GM12878 (cell line): ENCODE measurements at regions not wholly inside any gene's neighbourhood (a gene's known extent, or its start where the extent isn't known, plus 50 kb on each side); places are given as distances from the start of the nearest gene placed in this dataset.

Source experiments
- ATAC-seq: fragments of 200-7000 bp; cut with Tn5 transposase; 3 replicates; pipeline ENCODE4 v1.9.1; 2020; ENCODE audit warnings: mild to moderate bottlenecking, moderate library complexity
- BruUV-seq: library from RNA; stranded (reverse); fragments of 400-500 nt; replicated peaks from 2 replicates; lab custom pipeline; 2021; lab: Mats Ljungman, UMichigan
- CTCF ChIA-PET: fragments of 300-600 bp; sonication (Branson Sonifier 250); formaldehyde crosslinking; extraction: SDS; loops from one replicate; lab custom pipeline; 2021; ENCODE audit warnings: inconsistent platforms; lab: Yijun Ruan, JAX
- POLR2A ChIA-PET: fragments of 350-600 bp; formaldehyde crosslinking; extraction: SDS; loops from one replicate; lab custom pipeline; 2021; ENCODE audit warnings: inconsistent platforms; lab: Charles Lee
- RAD21 ChIA-PET: fragments of 300-600 bp; sonication (Branson Sonifier 250); formaldehyde crosslinking; loops from one replicate; lab custom pipeline; 2023; ENCODE audit warnings: antibody characterized with exemption; ENCODE audit not compliant: unreplicated experiment; lab: Charles Lee
- SMC1A ChIA-PET: fragments of 300-600 bp; sonication (Branson Sonifier 250); formaldehyde crosslinking; loops from one replicate; lab custom pipeline; 2023; ENCODE audit not compliant: unreplicated experiment, uncharacterized antibody; lab: Charles Lee
- DNase-seq: peaks from one replicate; pipeline ENCODE4 v3.0.0-alpha.2; 2011; ENCODE audit warnings: low read depth, low spot score
- FAIRE-seq: peaks from 3 replicates; lab custom pipeline; 2011; peaks lifted over from hg19 to GRCh38; lab: Jason Lieb, UNC
- H2AFZ ChIP-seq: 2 replicates; pipeline ENCODE4 v1.6.0; 2011; ENCODE audit warnings: low read depth, low read length, control low read depth; ENCODE audit not compliant: control insufficient read depth
- H3K27ac ChIP-seq: 2 replicates; pipeline ENCODE4 v1.5.1; 2011; ENCODE audit warnings: control low read depth; ENCODE audit not compliant: control insufficient read depth, insufficient read depth
- H3K27me3 ChIP-seq, 2 experiments: replicated peaks in 1 of 2; 2 replicates each; pipeline versions ENCODE4 v1.6.0 to v1.6.1; 2011; ENCODE audit warnings: low read length in 1 of 2; ENCODE audit not compliant: control insufficient read depth in 2 of 2, insufficient read depth in 2 of 2
- H3K36me3 ChIP-seq, 2 experiments: 2 replicates each; pipeline ENCODE4 v1.5.1; 2011; ENCODE audit warnings: low read length in 1 of 2; ENCODE audit not compliant: control insufficient read depth in 2 of 2, insufficient read depth in 2 of 2
- H3K4me1 ChIP-seq: 2 replicates; pipeline ENCODE4 v1.6.1; 2011; ENCODE audit warnings: mild to moderate bottlenecking, low read length, moderate library complexity, mixed read lengths; ENCODE audit not compliant: control insufficient read depth, insufficient read depth
- H3K4me2 ChIP-seq: 2 replicates; pipeline ENCODE4 v1.6.0; 2011; ENCODE audit warnings: control low read depth; ENCODE audit not compliant: control insufficient read depth, insufficient read depth
- H3K4me3 ChIP-seq: fragments of 200-600 bp; sonication (generic); 2 replicates; pipeline ENCODE4 v1.5.1; 2016
- H3K79me2 ChIP-seq: 2 replicates; pipeline ENCODE4 v1.6.0; 2011; ENCODE audit warnings: low read length; ENCODE audit not compliant: control insufficient read depth, insufficient read depth
- H3K9ac ChIP-seq: 2 replicates; pipeline ENCODE4 v1.8.0; 2011; ENCODE audit warnings: low read length, control low read depth, mixed read lengths; ENCODE audit not compliant: control insufficient read depth, insufficient read depth
- H3K9me3 ChIP-seq: replicated peaks from 3 replicates; pipeline ENCODE4 v1.5.1; 2011; ENCODE audit warnings: mild to moderate bottlenecking, low read length; ENCODE audit not compliant: control insufficient read depth, insufficient read depth
- H4K20me1 ChIP-seq: 2 replicates; pipeline ENCODE4 v1.6.0; 2011; ENCODE audit not compliant: control insufficient read depth, insufficient read depth
- LARP7 ChIP-seq: fragments of 450-650 bp; IDR thresholded peaks from 2 replicates; pipeline ENCODE4 v1.6.1; 2017; ENCODE audit warnings: mild to moderate bottlenecking
- MTA3 ChIP-seq: IDR thresholded peaks from 2 replicates; pipeline ENCODE4 v1.6.1; 2012; ENCODE audit warnings: low read length, inconsistent platforms, borderline replicate concordance
- NR2C1 ChIP-seq: fragments of 450-650 bp; IDR thresholded peaks from 2 replicates; pipeline ENCODE4 v1.6.1; 2017; ENCODE audit warnings: antibody characterized with exemption, mild to moderate bottlenecking, moderate library complexity
- RAD51 ChIP-seq: fragments of 450-650 bp; IDR thresholded peaks from 2 replicates; pipeline ENCODE4 v1.6.1; 2016; ENCODE audit warnings: moderate library complexity, mild to moderate bottlenecking, inconsistent platforms
- RB1 ChIP-seq: fragments of 450-650 bp; formaldehyde crosslinking; IDR thresholded peaks from 2 replicates; pipeline ENCODE4 v1.6.1; 2017; ENCODE audit warnings: mild to moderate bottlenecking, borderline replicate concordance
- SIN3A ChIP-seq: IDR thresholded peaks from 2 replicates; pipeline ENCODE4 v1.6.1; 2012; ENCODE audit warnings: low read depth, low read length, improper control_type of control experiment
- SMAD5 ChIP-seq: IDR thresholded peaks from 2 replicates; pipeline ENCODE4 v1.6.1; 2016; ENCODE audit warnings: antibody characterized with exemption, low read depth
- WGBS: methylation state at CpG from one replicate; pipeline ENCODE4 v1.1.6; 2016; ENCODE audit warnings: low lambda C conversion rate; ENCODE audit not compliant: insufficient replicate concordance, insufficient coverage; ENCODE audit errors: missing lambda C conversion rate; 5-methylcytosine and 5-hydroxymethylcytosine counted together
- in situ Hi-C: fragments of 300-500 bp; cut with MboI; formaldehyde crosslinking; loops from 9 replicates; pipeline ENCODE4 v1.14.3; 2018; ENCODE audit warnings: mixed read lengths
- intact Hi-C: fragments of 100-400 bp; cut with micrococcal nuclease; formaldehyde crosslinking; loops from one replicate; pipeline ENCODE4 v1.14.2; 2022; ENCODE audit not compliant: unreplicated experiment

DNA sequence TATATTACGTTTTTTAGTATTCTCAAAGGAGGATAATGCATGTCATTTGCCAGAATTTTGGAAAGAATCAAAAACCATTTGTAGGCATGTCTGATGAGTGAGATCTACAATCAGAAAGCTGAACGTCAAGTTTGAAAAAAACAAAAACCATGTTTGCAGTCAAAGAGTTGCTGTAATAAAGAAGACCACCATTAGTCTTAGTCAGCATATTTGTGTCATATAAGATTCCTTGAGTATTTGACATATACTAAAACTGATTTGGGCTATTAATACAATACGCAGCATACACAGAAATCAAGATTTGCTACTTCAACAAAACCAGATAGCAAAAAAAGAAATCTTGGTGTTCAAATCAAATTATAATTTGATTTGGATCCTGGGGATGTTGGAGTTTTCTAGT is 247.5 kb downstream of the SAMD5 start:
- ATAC-seq, result no peak
- no peaks in the 10 kb centered on the region for H3K79me2 ChIP-seq
- TF ChIP-seq LARP7 (no peak), SIN3A (no peak), SMAD5 (no peak), RAD51 (no peak)
- TF ChIP-seq, all 136 proteins: peak for 0
- Histone ChIP-seq H3K36me3 (no peaks in the 10 kb centered on the region), H3K4me3 (no peak overlapping the region), H3K9ac (no peak overlapping the region), H3K27ac (no peak overlapping the region), H3K27me3 (no peaks in the 10 kb centered on the region), H3K4me2 (no peak overlapping the region), H4K20me1 (no peaks in the 10 kb centered on the region), H3K9me3 (no peaks in the 10 kb centered on the region), H2AFZ (no peak overlapping the region), H3K4me1 (no peaks in the 10 kb centered on the region)
- in situ Hi-C loops (no loop called here), intact Hi-C loops (no loop called here)
- ChIA-PET POLR2A (no interaction called here), CTCF (no interaction called here), SMC1A (no interaction called here), RAD21 (no interaction called here)
- 21% methylated on average over 3 of the region's 3 CpGs for WGBS
- no TSS peak for BruUV-seq
- FAIRE-seq (no peak), DNase-seq (no peak)

DNA sequence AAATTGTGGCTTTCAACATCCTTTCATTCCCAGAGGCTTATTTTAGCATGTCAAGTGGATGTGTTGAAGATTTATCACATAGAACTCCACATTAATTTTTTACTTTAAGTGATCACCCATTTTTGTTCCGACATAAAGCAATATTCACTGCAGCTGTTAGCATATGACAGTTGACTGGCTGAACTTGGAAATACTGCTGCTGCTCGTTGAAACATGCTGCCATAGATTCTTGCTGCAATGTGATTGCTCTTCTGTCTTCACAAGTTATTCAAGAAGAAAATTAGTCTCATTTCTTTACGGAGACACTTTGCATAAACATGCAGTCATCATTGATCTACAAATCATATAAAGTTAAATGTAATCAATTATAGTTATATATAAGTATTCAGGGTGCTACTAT is 248.4 kb downstream of the SAMD5 start:
- Histone ChIP-seq H3K9ac (no peak overlapping the region), H2AFZ (no peak overlapping the region), H3K4me1 (no peaks in the 10 kb centered on the region), H3K27me3 (no peaks in the 10 kb centered on the region), H4K20me1 (no peaks in the 10 kb centered on the region), H3K36me3 (no peaks in the 10 kb centered on the region), H3K9me3 (no peaks in the 10 kb centered on the region), H3K79me2 (no peaks in the 10 kb centered on the region), H3K4me3 (no peak overlapping the region), H3K4me2 (no peak overlapping the region), H3K27ac (no peak overlapping the region)
- ATAC-seq, result no peak
- TF ChIP-seq NR2C1 (no peak), RB1 (no peak), MTA3 (no peak)
- CTCF ChIA-PET, result no interaction called here
- DNase-seq, result no peak
- intact Hi-C loops, result no loop called here
- in situ Hi-C loops, result no loop called here
- 0% methylated on average over 3 of the region's 3 CpGs for WGBS
- POLR2A ChIA-PET, result no interaction called here
- BruUV-seq, result no TSS peak
- no peak for FAIRE-seq
- SMC1A ChIA-PET, result no interaction called here
- RAD21 ChIA-PET, result no interaction called here
